ENCODE measurements at regions not wholly inside any gene's neighbourhood (a gene's known extent, or its start where the extent isn't known, plus 50 kb on each side); places are given as distances from the start of the nearest gene placed in this dataset.

- TF ChIP-seq, protein P1, sequence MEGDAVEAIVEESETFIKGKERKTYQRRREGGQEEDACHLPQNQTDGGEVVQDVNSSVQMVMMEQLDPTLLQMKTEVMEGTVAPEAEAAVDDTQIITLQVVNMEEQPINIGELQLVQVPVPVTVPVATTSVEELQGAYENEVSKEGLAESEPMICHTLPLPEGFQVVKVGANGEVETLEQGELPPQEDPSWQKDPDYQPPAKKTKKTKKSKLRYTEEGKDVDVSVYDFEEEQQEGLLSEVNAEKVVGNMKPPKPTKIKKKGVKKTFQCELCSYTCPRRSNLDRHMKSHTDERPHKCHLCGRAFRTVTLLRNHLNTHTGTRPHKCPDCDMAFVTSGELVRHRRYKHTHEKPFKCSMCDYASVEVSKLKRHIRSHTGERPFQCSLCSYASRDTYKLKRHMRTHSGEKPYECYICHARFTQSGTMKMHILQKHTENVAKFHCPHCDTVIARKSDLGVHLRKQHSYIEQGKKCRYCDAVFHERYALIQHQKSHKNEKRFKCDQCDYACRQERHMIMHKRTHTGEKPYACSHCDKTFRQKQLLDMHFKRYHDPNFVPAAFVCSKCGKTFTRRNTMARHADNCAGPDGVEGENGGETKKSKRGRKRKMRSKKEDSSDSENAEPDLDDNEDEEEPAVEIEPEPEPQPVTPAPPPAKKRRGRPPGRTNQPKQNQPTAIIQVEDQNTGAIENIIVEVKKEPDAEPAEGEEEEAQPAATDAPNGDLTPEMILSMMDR (conservative IDR thresholded peaks at IDR 0.05; ENCODE audit: low read depth, low read length) = no peak
- TF ChIP-seq EZH2 (IDR thresholded peaks at IDR 0.05; ENCODE audit: borderline replicate concordance, low read depth, low read length, poor library complexity, severe bottlenecking) = no peak
Observed at GRCh38 chr7:56291-56913, 136.0 kb upstream of the FAM20C start.

Data from A673 (cell line).